ENCODE measurements at regions not wholly inside any gene's neighbourhood (a gene's known extent, or its start where the extent isn't known, plus 50 kb on each side); places are given as distances from the start of the nearest gene placed in this dataset.

DNA sequence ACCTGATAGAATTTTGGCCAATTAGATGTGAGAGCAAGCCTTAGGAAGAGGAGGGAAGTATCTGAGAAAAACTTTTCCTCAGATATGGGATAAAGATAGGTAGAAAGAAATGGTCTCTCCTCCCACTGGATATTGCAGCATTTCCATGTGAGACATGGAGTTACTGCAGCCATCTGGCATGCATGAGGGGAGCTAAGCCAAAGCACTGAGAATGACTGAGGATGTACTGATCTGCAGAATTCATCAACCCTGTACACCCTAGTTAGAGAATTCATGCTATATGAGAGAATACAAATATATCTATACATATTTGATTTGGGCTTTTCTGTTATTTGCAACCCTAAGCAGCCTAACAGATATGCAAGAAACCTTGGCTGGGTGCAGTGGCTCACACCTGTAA lies 52.5 kb upstream of the RPL34 start:
- DNase-seq (ENCODE audit: low read depth) = no peak

GRCh38 chr4:108561116-108561515 lies 59.3 kb upstream of the RPL34 start:
- DNase-seq (ENCODE audit: low read depth) = peak; percentile 14

GRCh38 chr4:108560616-108561015 lies 59.8 kb upstream of the RPL34 start:
- DNase-seq (ENCODE audit: low read depth) = peak; percentile 79

DNA sequence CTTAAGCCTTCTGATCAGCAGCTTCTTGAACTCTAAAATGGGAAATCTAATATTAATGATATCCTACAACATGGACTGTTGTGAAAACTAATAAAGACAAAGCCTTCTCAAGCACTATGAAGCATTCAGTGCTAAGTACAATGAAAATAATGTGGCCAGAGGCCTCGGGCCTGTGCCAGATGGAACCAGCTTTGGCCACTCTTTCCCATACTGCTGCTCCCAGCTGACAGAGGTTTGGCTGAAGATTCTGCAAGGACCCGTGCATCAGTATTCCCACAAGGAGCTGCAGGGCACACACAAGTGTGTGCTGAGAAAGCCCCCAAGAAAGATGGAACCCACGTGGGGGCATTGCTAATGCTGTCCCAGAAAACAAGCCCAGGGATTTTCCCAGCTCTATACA lies 60.5 kb upstream of the RPL34 start:
- peak; percentile 18 for DNase-seq (ENCODE audit: low read depth)

DNA sequence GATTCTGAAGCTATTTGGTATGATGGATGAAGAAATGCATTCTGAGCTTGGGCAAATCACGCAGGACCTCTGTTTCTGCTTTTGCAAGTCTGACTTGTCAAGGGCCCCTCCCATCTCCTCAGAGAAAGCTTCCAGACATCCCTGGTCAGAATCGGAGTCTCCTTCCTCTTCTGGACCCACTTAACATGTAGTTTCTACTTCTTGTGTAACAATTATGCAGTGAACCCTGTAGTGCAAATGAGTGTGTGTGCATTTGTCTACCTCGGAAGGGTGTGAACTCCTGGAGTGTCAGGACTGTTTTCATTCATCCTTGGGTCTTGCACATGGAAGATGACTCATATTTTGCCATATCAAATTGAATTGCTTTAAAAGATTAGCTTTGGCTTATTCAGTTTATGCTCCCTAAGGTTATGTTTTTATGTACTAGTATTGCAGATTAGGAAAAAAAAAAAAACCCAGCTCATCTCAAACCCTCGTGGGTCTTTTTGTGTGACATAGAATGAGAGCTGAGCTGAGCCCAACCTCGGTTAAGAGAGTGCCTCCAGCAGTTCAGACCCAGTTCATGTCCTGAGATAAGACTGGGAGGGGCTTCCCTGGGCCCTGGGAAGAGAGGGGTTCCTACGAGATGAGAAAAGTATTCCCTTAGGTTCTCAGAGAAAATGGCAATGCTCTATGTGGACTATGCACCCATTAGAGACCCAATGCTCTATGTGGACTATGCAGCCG lies 61.1 kb upstream of the RPL34 start:
- peak; percentile 9 for DNase-seq (ENCODE audit: low read depth)

DNA sequence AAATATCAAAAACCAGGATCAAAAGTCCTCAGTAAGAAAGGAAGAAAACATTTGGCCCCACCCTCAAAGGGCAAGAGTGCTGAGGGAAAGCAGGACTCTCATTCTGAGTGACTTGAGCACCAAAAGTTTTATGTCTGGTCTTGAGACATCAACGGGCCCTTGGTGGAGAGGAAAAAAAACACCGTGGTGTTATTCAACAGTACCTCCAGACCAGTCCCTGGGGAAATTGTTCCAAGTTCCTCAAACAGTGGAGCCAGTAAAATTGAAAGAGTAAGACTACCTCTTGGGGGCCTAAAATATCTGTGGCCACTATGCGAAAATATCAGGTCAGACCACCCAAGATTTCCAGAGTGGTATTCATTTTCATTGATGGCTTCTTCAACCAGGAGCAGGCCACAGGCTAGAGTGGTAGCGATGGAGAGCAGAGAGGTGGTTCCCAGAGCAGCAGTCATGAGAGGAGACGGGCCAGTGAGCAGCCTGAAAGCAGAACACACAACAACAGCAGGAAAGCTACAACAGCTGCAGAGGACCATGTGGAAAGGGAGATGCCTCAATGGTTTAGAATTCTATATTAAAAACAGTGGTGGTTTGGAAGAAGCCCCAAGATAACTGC lies 63.7 kb upstream of the RPL34 start:
- DNase-seq (ENCODE audit: low read depth) = no peak

DNA sequence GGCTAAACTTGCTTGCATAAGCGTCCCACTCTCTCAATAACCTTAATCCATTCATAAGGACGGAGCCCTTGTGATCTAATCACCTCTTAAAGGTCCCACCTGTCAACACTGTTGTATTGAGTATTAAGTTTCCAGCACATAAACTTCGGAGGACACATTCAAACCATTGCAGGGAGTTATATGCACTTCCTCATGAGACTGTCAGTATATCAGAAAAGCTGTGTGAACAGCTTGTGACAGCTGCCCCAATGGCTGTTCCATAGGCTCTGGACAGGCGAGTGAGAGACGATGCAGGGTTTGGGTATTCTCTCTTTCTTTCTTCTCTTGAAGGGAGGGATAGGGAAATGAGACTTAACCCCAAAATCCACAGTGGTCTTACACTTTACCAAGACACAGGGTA lies 64.2 kb upstream of the RPL34 start:
- DNase-seq (ENCODE audit: low read depth) = no peak

DNA sequence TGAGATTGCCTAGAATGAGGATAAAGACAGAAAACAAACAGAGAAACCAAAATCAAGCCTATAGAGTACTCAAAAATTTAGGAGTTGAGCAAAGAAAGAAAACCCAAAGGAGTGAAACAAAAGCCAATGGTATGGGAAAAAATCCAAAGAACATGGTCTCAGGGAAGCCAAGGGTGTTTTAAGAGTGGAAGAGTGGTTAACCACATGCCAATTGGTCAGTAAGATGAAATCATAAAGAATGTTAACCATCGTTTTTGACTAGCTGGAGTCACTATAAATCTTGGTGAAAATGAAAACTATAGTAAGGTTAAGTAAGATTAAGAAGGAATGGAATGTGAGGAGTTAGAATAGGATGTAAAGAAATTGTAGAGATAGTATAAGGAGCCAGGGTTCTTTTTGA lies 64.7 kb upstream of the RPL34 start:
- DNase-seq (ENCODE audit: low read depth) = no peak

- DNase-seq (ENCODE audit: low read depth) = no peak
These were observed 72.7 kb upstream of the RPL34 start for GRCh38 chr4:108547682-108548081.

- no peak for DNase-seq (ENCODE audit: low read depth)
These were observed 73.6 kb upstream of the RPL34 start for GRCh38 chr4:108546728-108547127.

GRCh38 chr4:108544481-108544880 lies 75.9 kb upstream of the RPL34 start:
- peak; percentile 59 for DNase-seq (ENCODE audit: low read depth)

DNA sequence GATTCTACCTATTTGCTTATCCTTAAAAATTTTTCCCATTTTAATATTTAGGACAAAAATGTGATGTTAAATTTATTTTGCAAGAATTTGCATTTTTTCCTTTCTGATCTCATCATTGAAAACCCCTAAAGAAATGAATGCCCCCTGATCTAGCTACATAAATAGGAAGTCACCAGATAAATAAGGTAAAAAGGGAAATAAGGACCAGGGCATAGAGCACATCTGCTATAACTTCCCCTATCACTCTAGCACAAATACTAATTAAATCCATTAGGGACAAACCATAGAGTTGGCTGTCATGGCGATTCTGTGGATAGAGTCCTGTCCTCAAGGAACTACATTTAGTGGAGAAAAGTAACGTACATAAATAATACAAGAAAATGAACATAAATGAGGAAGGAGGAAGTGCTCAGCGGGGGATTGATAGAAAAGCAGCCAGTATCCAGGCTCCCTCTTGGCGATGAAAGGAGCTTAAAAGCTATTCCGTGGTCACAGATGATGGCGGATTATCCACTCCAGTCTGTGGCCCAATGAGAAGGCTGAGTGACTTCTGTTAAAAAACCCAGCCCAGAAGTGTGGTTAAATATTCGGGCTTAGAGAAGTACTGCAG lies 76.9 kb upstream of the RPL34 start:
- DNase-seq (ENCODE audit: low read depth) = no peak

GRCh38 chr4:108540536-108540935 lies 79.8 kb upstream of the RPL34 start:
- peak; percentile 81 for DNase-seq (ENCODE audit: low read depth)

- no peak for DNase-seq (ENCODE audit: low read depth)
These were observed 83.8 kb upstream of the RPL34 start for GRCh38 chr4:108536577-108536976.

DNA sequence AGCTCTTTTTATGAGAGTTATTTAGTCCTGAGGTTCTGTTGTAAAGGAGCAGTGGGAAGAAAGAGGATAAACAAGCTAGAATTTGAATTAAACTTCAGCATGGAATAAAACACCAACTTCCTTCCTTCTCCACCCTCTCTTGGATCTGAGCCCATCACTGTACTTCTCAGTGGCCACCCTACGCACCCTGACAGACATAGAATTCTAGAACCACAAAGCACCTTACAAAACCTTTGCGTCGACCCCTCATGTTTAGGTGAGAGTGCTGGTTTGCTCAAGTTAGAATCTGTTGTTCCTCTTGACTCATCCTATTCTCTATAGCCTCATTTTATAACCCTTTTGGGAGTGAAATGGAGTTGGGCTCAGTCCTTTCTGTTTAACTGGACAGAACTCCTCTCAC lies 84.6 kb upstream of the RPL34 start:
- DNase-seq (ENCODE audit: low read depth) = no peak

DNA sequence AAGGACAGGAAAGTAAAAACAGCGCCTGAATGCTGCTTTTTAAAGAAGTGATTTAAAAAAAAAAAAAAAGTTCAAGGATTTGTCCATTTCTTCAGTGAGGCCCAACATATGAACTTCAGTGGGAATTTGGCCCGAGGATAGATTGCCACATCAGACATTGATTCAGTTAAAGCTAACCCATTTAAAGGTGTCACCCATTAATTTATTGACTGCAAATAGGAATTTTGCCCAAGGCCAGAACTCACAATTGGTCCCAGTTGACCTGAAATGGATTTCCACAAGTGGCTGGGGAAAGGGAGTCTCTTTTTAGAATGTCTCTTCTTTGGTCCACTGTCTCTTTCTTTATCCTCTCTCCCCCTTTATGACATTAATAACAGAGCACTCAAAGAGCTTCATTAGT lies 86.5 kb upstream of the RPL34 start:
- peak; percentile 15 for DNase-seq (ENCODE audit: low read depth)

- DNase-seq (ENCODE audit: low read depth) = peak; percentile 42
These were observed 87.0 kb upstream of the RPL34 start for GRCh38 chr4:108533245-108533844.

GRCh38 chr4:108532738-108533137 lies 87.6 kb upstream of the RPL34 start:
- no peak for DNase-seq (ENCODE audit: low read depth)

DNA sequence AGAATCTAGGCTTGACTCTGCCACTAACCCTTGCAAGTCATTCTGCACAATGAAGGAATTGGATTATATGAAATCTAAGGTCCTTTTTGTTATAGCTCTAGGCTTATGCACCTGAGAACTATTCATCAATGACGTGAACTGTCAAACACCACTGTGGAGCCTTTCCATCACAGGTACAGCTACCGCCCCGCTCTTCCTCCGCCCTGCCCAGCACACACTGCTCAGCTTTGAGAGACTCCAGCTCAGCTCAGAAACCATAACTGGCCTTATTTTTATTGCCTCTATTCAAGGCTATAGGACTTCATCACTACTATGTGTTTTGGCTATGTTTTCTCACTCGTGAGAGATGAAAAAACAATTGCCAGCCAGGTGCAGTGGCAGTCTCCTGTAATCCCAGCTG lies 88.2 kb upstream of the RPL34 start:
- DNase-seq (ENCODE audit: low read depth) = no peak

DNA sequence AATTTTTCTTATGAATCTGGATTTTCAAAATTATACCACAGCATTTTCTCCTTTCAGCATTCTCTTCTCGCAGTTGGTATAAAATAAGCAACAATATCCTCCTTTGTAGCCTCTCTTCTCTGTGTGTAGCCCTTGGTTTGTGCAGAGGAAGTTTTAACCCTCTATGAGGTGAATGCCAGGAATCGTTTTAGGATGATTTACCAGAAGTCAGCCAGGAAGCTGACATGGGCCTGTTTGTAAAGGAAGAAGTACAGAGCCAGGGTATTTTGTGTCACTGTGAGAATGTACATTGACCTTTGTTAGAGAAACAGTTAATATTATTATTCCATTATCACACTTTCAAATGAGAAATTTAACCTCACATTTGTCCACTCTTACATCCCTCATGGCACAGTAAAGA lies 88.9 kb upstream of the RPL34 start:
- no peak for DNase-seq (ENCODE audit: low read depth)

GRCh38 chr4:108529984-108530905 lies 90.1 kb upstream of the RPL34 start:
- DNase-seq (ENCODE audit: low read depth) = no peak

- DNase-seq (ENCODE audit: low read depth) = no peak
These were observed 91.3 kb upstream of the RPL34 start for GRCh38 chr4:108529102-108529501.

All from RPMI7951 (cell line).